T47D (cell line): ENCODE measurements at regions not wholly inside any gene's neighbourhood (a gene's known extent, or its start where the extent isn't known, plus 50 kb on each side); places are given as distances from the start of the nearest gene placed in this dataset.
"Not testable (repeated sequence)": the region's sequence is repeated elsewhere in the genome, so short reads cannot be mapped to it uniquely, and the experiment has no call there.

Experiments
- DNase-seq, 2 experiments: peaks; one replicate each; pipeline versions ENCODE4 v3.0.0 to v3.0.0-alpha.2; 2011 to 2012; ENCODE audit warnings: low read depth in 1 of 2, low spot score in 1 of 2
- JUND ChIP-seq: IDR thresholded peaks from 2 replicates; pipeline ENCODE4 v1.6.1; 2012; ENCODE audit warnings: low read depth
- in situ Hi-C: cut with HindIII; loops from 2 replicates; pipeline ENCODE4 v1.10.0; 2016; ENCODE audit warnings: low sequenced_read_pairs, low pct_unique_long_range_greater_than_20kb

GRCh38 chr4:79181190-79181589 is 144.7 kb downstream of the NAA11 start:
- in situ Hi-C loops = no loop called here
- no peak for DNase-seq
- no peak for TF ChIP-seq JUND

GRCh38 chr4:79178760-79179159 is 147.1 kb downstream of the NAA11 start:
- DNase-seq = no peak
- in situ Hi-C loops = no loop called here
- no peak for TF ChIP-seq JUND

DNA sequence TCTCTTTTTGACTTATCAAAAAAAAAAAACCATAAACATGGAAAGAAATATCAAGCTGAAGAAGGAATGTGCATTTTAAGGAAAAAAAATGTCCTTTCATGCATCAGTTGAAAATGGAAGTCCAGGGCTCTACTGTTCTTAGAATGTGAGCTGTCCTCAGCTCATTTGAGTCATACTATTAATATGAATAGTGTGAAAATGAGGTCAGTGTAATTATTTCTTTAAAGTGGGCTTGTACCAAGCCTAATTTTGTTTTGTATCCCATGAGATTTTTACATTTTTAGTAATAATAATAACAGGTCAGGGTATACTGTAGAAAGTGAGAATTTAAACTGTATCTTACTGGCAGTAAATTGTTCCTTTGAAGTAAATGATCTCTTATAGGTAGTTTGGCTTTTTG is 148.5 kb downstream of the NAA11 start:
- in situ Hi-C loops = no loop called here
- TF ChIP-seq JUND = no peak
- no peak for DNase-seq

GRCh38 chr4:79176351-79176750 is 149.5 kb downstream of the NAA11 start:
- TF ChIP-seq JUND = no peak
- no peak for DNase-seq
- in situ Hi-C loops = no loop called here

DNA sequence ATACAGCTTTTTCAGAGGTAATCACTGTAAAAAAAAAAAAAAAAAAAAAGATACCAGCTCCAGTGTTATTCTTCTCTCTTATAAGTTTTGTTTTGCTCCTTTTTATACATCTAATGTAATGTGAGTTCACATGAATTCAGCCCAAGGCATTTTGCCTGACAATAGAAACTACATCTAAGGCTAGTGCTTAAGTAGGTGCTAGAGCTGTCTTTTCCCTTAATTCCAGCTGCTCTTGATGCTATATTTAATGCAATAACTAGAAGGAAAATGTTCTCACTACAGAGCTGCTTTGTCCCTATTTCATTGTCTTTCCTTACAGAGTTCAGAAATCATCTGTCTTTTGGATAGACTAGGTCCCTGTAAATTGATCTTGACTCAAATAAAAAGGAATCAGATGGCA is 150.1 kb downstream of the NAA11 start:
- in situ Hi-C loops = no loop called here
- DNase-seq = no peak
- TF ChIP-seq JUND = no peak

DNA sequence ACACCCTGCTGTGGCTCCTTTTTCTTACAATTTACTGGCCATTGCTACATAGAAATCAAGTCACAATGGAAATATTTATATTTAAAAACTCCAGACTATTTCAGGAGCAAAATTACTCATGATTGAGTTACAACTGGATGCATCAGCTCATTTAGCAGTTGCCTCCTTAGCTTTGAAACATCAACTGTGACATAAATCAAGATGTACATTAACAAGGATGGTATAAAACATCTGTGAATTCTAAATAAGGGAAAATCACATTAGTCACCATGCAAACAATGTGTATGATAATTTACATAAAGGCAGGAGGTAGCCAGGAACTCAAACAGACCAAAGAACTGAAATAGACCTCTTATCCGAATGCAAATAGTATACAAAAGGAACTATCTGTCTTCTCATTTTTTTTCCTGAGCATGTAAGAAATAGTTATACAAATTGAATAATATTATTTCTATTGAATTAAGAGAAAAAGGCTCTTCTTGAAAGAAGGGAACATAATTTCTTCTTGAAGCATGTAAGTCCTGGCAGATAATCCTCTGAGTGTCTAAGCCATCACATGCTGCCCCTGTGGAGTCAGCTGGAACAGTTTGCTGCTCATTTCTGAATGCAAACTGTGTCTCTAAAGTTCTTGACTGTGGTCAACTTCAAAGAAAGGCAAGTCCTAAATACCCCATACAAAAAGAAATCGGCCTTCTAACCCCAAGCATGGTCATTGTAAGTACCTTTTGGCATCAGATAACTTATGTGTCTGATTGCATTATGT is 151.2 kb downstream of the NAA11 start:
- no peak for DNase-seq
- in situ Hi-C loops = no loop called here
- TF ChIP-seq JUND = no peak

DNA sequence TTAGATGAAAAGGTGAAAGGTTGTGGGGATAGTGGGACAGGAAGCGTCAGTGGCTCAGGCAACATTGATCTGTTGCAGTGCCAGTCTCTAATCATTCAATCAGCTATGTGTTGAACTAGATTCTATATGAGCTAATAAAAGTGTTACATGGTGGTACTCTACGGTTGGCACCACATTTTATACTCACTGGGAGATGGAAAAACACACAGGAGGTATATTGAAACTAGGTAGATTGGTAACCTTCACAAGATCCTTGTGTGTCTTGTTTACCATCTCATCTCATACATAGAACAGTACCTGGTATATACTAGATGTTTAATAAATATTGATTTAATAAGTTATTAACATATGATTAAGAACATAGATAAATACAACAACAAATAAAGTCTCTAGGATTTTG is 152.7 kb downstream of the NAA11 start:
- TF ChIP-seq JUND = no peak

DNA sequence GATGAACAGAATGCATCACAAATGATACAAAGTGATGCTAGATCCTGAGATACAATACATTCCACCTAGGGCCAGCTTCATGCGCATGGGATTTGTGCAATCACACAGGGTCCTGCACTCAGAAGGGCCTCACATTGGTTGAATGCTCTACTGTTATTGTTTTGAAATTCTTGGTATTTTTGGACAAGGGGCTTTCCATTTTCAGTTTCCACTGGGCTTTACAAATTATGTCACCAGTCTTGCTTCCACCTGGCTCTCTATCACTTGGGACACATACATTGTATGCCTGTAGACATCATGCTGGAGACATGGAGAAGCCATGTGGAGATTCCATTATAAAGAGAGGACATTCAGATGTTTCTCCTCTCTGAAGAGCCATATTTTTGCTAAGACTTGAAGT is 155.8 kb downstream of the NAA11 start:
- in situ Hi-C loops = no loop called here
- no peak for DNase-seq
- TF ChIP-seq JUND = no peak

More for the DNA sequence above, 152.7 kb downstream of the NAA11 start:
- in situ Hi-C loops = no loop called here
- no peak for DNase-seq

GRCh38 chr4:79164907-79165610 is 160.8 kb downstream of the NAA11 start:
- in situ Hi-C loops = no loop called here
- no peak for DNase-seq
- TF ChIP-seq JUND = no peak

DNA sequence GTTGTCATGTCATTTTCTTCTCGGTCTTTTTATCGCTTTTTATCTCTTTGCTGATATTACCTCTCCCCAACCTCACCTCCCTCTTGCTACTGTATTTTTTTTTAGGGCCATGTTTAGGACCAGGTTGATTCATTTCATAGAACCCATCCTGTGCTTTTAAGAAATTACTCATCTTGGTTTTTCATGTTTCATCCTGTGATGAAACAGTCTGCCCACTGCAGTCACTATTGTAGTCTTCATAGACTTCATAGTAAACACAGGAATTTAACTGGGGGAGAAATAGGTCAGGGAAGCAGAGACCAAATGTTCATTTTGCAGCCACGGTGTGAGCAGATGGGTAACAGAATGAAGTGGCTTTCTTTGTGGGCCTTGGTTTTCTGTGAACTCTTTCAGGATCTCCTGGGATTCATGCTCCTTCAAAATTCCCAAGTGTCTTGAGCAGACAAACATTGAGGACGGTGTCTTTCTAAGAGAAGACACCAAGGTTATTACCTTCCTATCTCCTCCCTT is 161.8 kb downstream of the NAA11 start:
- in situ Hi-C loops = no loop called here

GRCh38 chr4:79160962-79161361 is 164.9 kb downstream of the NAA11 start:
- TF ChIP-seq JUND = no peak
- in situ Hi-C loops = no loop called here
- DNase-seq = no peak

More for the DNA sequence above, 161.8 kb downstream of the NAA11 start:
- DNase-seq = no peak
- TF ChIP-seq JUND = no peak

DNA sequence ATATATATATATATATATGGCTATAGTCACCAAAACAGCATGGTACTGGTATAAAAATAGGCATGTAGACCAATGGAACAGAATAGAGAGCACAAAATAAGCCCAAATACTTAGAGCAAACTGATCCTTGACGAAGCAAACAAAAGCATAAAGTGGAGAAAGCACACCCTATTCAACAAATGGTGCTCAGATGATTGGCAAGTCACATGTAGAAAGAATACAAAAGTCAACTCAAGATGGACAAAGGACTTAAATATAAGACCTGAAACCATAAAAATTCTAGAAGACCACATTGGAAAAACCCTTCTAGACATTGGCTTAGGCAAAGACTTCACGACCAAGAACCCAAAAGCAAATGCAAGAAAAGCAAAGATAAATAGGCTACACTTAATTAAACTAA is 167.2 kb downstream of the NAA11 start:
- in situ Hi-C loops, DNase-seq: not testable (repeated sequence)

GRCh38 chr4:79155336-79155735 is 170.5 kb downstream of the NAA11 start:
- no peak for DNase-seq
- in situ Hi-C loops = no loop called here

More at GRCh38 chr4:79155336-79155735, 170.5 kb downstream of the NAA11 start:
- no peak for TF ChIP-seq JUND
